Keratinocyte (primary cell): ENCODE measurements at regions not wholly inside any gene's neighbourhood (a gene's known extent, or its start where the extent isn't known, plus 50 kb on each side); places are given as distances from the start of the nearest gene placed in this dataset.

Source experiments
- CTCF ChIP-seq, 3 experiments: IDR thresholded peaks in 1 of 3; conservative IDR thresholded peaks in 1 of 3; optimal IDR thresholded peaks in 1 of 3; 2 replicates in 2 of 3; 3 replicates in 1 of 3; pipeline versions ENCODE3 to v1.5.1; 2011; ENCODE audit warnings: low read length in 3 of 3, mild to moderate bottlenecking in 3 of 3, moderate library complexity in 2 of 3, control low read depth in 1 of 3, inconsistent platforms in 1 of 3; ENCODE audit not compliant: insufficient read depth in 2 of 3; ENCODE audit errors: extremely low read depth in 1 of 3
- EZH2 ChIP-seq: IDR thresholded peaks from one replicate; pipeline ENCODE4 v1.6.1; 2012; ENCODE audit warnings: inconsistent platforms, mild to moderate bottlenecking, low read length, moderate library complexity

GRCh38 chr1:72442262-72442661 is 159.9 kb upstream of the NEGR1 start:
- TF ChIP-seq CTCF (optimal IDR thresholded peaks at IDR 0.05 in 1 of 3, IDR thresholded peaks at IDR 0.05 in 1 of 3, conservative IDR thresholded peaks at IDR 0.05 in 1 of 3; ENCODE audit: extremely low read depth in 1 of 3, insufficient read depth in 2 of 3, low read length in 3 of 3) = no peak
- no peak for TF ChIP-seq EZH2
